Common myeloid progenitor, CD34-positive (primary cell): ENCODE measurements at regions not wholly inside any gene's neighbourhood (a gene's known extent, or its start where the extent isn't known, plus 50 kb on each side); places are given as distances from the start of the nearest gene placed in this dataset.
"Not testable (repeated sequence)": the region's sequence is repeated elsewhere in the genome, so short reads cannot be mapped to it uniquely, and the experiment has no call there.

Experiments
- CTCF ChIA-PET: fragments of 350-600 bp; sonication (Branson Sonifier 250); formaldehyde crosslinking; loops from one replicate; lab custom pipeline; 2021; ENCODE audit warnings: antibody characterized with exemption; lab: Charles Lee
- POLR2A ChIA-PET: fragments of 350-600 bp; sonication (Branson Sonifier 250); formaldehyde crosslinking; loops from one replicate; lab custom pipeline; 2021; ENCODE audit warnings: antibody characterized with exemption; lab: Charles Lee
- DNase-seq, 3 donors: peaks; one replicate each; pipeline versions ENCODE4 v3.0.0 to v3.0.0-alpha.2; 2013
- H3K27ac ChIP-seq, 2 experiments: 1 replicate in 1 of 2; 2 replicates in 1 of 2; pipeline ENCODE4 v1.7.0; 2013; ENCODE audit warnings: inconsistent platforms in 2 of 2, low read length in 2 of 2, mild to moderate bottlenecking in 2 of 2, low read depth in 1 of 2, moderate library complexity in 1 of 2; ENCODE audit not compliant: severe bottlenecking in 2 of 2, insufficient read depth in 1 of 2, poor library complexity in 1 of 2
- H3K27me3 ChIP-seq, 5 experiments: replicated peaks in 2 of 5; 1 replicate in 3 of 5; 2 replicates in 2 of 5; pipeline versions ENCODE4 v1.6.1 to v1.7.0; 2013; ENCODE audit warnings: low read length in 4 of 5, mild to moderate bottlenecking in 2 of 5, moderate library complexity in 2 of 5, inconsistent platforms in 1 of 5; ENCODE audit not compliant: insufficient read depth in 5 of 5, control insufficient read depth in 4 of 5
- H3K36me3 ChIP-seq, 4 experiments: 1 replicate in 2 of 4; 2 replicates in 2 of 4; pipeline versions ENCODE4 v1.6.1 to v1.7.0; 2013; ENCODE audit warnings: low read length in 3 of 4, control low read depth in 1 of 4, mild to moderate bottlenecking in 1 of 4; ENCODE audit not compliant: control insufficient read depth in 4 of 4, insufficient read depth in 4 of 4
- H3K4me1 ChIP-seq, 4 experiments: 1 replicate in 3 of 4; 2 replicates in 1 of 4; pipeline versions ENCODE4 v1.6.1 to v1.7.1; 2013; ENCODE audit warnings: low read length in 3 of 4, mild to moderate bottlenecking in 3 of 4, control low read depth in 1 of 4, inconsistent platforms in 1 of 4, moderate library complexity in 1 of 4; ENCODE audit not compliant: control insufficient read depth in 4 of 4, insufficient read depth in 4 of 4; ENCODE audit errors: control extremely low read depth in 1 of 4
- H3K4me3 ChIP-seq, 7 experiments: 1 replicate in 4 of 7; 2 replicates in 3 of 7; pipeline versions ENCODE4 v1.5.1 to v1.7.0; 2013; ENCODE audit warnings: mild to moderate bottlenecking in 7 of 7, low read length in 6 of 7, moderate library complexity in 6 of 7, inconsistent platforms in 2 of 7, low read depth in 2 of 7, control low read depth in 1 of 7; ENCODE audit not compliant: insufficient read depth in 4 of 7, control insufficient read depth in 1 of 7; ENCODE audit errors: extremely low read depth in 1 of 7
- H3K9me3 ChIP-seq, 5 experiments: 1 replicate in 4 of 5; 2 replicates in 1 of 5; pipeline versions ENCODE4 v1.6.1 to v1.7.1; 2013; ENCODE audit warnings: low read length in 4 of 5, mild to moderate bottlenecking in 2 of 5, inconsistent platforms in 1 of 5, low read depth in 1 of 5, moderate library complexity in 1 of 5; ENCODE audit not compliant: control insufficient read depth in 4 of 5, insufficient read depth in 2 of 5; ENCODE audit errors: control extremely low read depth in 1 of 5
- WGBS: methylation state at CpG from one replicate; pipeline ENCODE4 v1.1.5; 2013; ENCODE audit not compliant: insufficient coverage; 5-methylcytosine and 5-hydroxymethylcytosine counted together

GRCh38 chr5:168092209-168093185 is 198.9 kb upstream of the WWC1 start:
- peaks cover 0 to 4% (median 0%) of the 10 kb centered on the region in 5 experiments for H3K9me3 ChIP-seq
- POLR2A ChIA-PET = no interaction called here

GRCh38 chr5:168093200-168093910 is 198.1 kb upstream of the WWC1 start:
- ChIA-PET CTCF (interaction anchor here (1.9 kb wide), 1 partner anchor 11 kb away, joined by 7 read pairs; no protein-coding TSS in a partner anchor), POLR2A (no interaction called here)
- no peaks in the 10 kb centered on the region for H3K4me1 ChIP-seq
- 83% methylated on average over 1 of the region's 5 CpGs for WGBS
- H3K4me3 ChIP-seq = no peak overlapping the region
- DNase-seq = no peak
- no peak overlapping the region for H3K27ac ChIP-seq
- H3K9me3 ChIP-seq = peaks cover 0 to 4% (median 0%) of the 10 kb centered on the region in 5 experiments
- H3K27me3 ChIP-seq = no peaks in the 10 kb centered on the region
- no peaks in the 10 kb centered on the region for H3K36me3 ChIP-seq

More at GRCh38 chr5:168092209-168093185, 198.9 kb upstream of the WWC1 start:
- 90% methylated on average over 7 of the region's 8 CpGs for WGBS
- Histone ChIP-seq H3K4me3 (no peak overlapping the region), H3K27ac (no peak overlapping the region), H3K36me3 (no peaks in the 10 kb centered on the region), H3K27me3 (no peaks in the 10 kb centered on the region), H3K4me1 (no peaks in the 10 kb centered on the region)
- CTCF ChIA-PET = interaction anchor here (1.4 to 1.9 kb wide), 2 partner anchors 12 to 127 kb away, joined by 4 to 7 read pairs; no protein-coding TSS in a partner anchor
- no peak for DNase-seq

GRCh38 chr5:168096525-168096924 is 194.9 kb upstream of the WWC1 start:
- no CpG with 5 or more reads among the region's 1 CpG for WGBS

GRCh38 chr5:168097876-168098653 is 193.4 kb upstream of the WWC1 start:
- Histone ChIP-seq H3K4me3 (no peak overlapping the region), H3K9me3 (peaks cover 0 to 4% (median 0%) of the 10 kb centered on the region in 5 experiments), H3K36me3 (no peaks in the 10 kb centered on the region), H3K4me1 (no peaks in the 10 kb centered on the region), H3K27ac (no peak overlapping the region), H3K27me3 (no peaks in the 10 kb centered on the region)
- POLR2A ChIA-PET = no interaction called here
- CTCF ChIA-PET = interaction anchor here (0.9 kb wide), 1 partner anchor 120 kb away, joined by 3 read pairs; no protein-coding TSS in a partner anchor
- no peak for DNase-seq
- WGBS = 97% methylated on average over 9 of the region's 12 CpGs

More at GRCh38 chr5:168096525-168096924, 194.9 kb upstream of the WWC1 start:
- Histone ChIP-seq H3K4me3 (no peak overlapping the region), H3K9me3 (peaks cover 0 to 4% (median 0%) of the 10 kb centered on the region in 5 experiments), H3K27me3 (no peaks in the 10 kb centered on the region), H3K4me1 (no peaks in the 10 kb centered on the region), H3K27ac (no peak overlapping the region), H3K36me3 (no peaks in the 10 kb centered on the region)
- POLR2A ChIA-PET = no interaction called here
- CTCF ChIA-PET = interaction anchor here (1.9 to 2.1 kb wide), 2 partner anchors 8 to 12 kb away, joined by 5 to 10 read pairs; no protein-coding TSS in a partner anchor
- DNase-seq = no peak

GRCh38 chr5:168101352-168101751 is 190.1 kb upstream of the WWC1 start:
- Histone ChIP-seq H3K4me3 (no peak overlapping the region), H3K27me3 (no peaks in the 10 kb centered on the region), H3K36me3 (no peaks in the 10 kb centered on the region), H3K27ac (no peak overlapping the region), H3K9me3 (no peaks in the 10 kb centered on the region), H3K4me1 (peaks cover 2 to 17% (median 14%) of the 10 kb centered on the region in 4 experiments)
- ChIA-PET CTCF (interaction anchor here (1.4 kb wide), 2 partner anchors 13 to 18 kb away, joined by 3 to 4 read pairs; no protein-coding TSS in a partner anchor), POLR2A (no interaction called here)
- no peak for DNase-seq
- 97% methylated on average over 6 of the region's 8 CpGs for WGBS

DNA sequence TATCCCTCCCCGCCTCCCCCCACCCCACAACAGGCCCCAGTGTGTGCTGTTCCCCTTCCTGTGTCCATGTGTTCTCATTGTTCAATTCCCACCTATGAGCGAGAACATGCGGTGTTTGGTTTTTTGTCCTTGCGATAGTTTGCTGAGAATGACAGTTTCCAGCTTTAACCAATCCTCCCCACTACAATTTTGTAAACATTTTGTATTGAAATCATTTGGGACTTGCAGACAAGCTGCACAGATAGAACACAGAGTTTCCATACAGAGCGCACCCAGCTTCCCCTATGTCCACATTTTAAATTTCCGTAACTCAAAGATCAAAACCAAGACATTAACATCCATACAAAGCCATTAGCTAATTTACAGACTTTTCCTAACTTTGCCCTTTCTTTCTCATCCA is 188.4 kb upstream of the WWC1 start:
- H3K27ac ChIP-seq, H3K4me3 ChIP-seq, POLR2A ChIA-PET, H3K9me3 ChIP-seq, H3K36me3 ChIP-seq, DNase-seq, H3K27me3 ChIP-seq: not testable (repeated sequence)
- whole genome bisulfite sequencing = 97% methylated on average over 5 of the region's 6 CpGs
- peaks cover 2 to 20% (median 15%) of the 10 kb centered on the region in 4 experiments for H3K4me1 ChIP-seq
- CTCF ChIA-PET = interaction anchor here (1.0 to 1.5 kb wide), 2 partner anchors 17 to 117 kb away, joined by 3 read pairs; no protein-coding TSS in a partner anchor
